ENCODE measurements at regions not wholly inside any gene's neighbourhood (a gene's known extent, or its start where the extent isn't known, plus 50 kb on each side); places are given as distances from the start of the nearest gene placed in this dataset. TPM values are rescaled to one million over a fixed set of nuclear protein-coding genes. Genes with fewer than 3 reads are reported as not detected.

- Histone ChIP-seq H3K4me3 (replicated peaks in 1 of 3) (no peak overlapping the region), H3K27me3 (no peaks in the 10 kb centered on the region), H3K4me1 (no peaks in the 10 kb centered on the region), H3K36me3 (no peaks in the 10 kb centered on the region), H3K9me3 (no peaks in the 10 kb centered on the region), H3K27ac (no peak overlapping the region)
- no peak for TF ChIP-seq POLR2A (IDR thresholded peaks at IDR 0.05)
- TF ChIP-seq CTCF (IDR thresholded peaks at IDR 0.05): no peak
- WGBS, 2 donors: 5 to 38% methylated on average over 1 of the region's 1 CpG
- DNase-seq: no peak
- intact Hi-C loops (cut with DNase I): no loop called here
These were observed 116.4 kb downstream of the GDAP2 start for GRCh38 chr1:117812869-117813511.

Small RNA genes in the stretch of these regions (small RNA-seq; reads per million reads assigned to genes)
- gene AL390877.1 (not detected), gene RF00561 (not detected)

Measured in thyroid gland (tissue), 4 donors.